Immature natural killer cell (primary cell): ENCODE measurements at regions not wholly inside any gene's neighbourhood (a gene's known extent, or its start where the extent isn't known, plus 50 kb on each side); places are given as distances from the start of the nearest gene placed in this dataset.

Experiments
- DNase-seq, 3 donors: peaks; one replicate each; pipeline ENCODE4 v3.0.0; 2022; ENCODE audit warnings: mixed read lengths in 1 of 3
- H3K27ac Mint-ChIP-seq, 6 donors: one replicate each; pipeline ENCODE4 v1.8.0; 2020; ENCODE audit warnings: mixed read lengths in 6 of 6, mild to moderate bottlenecking in 5 of 6, inconsistent platforms in 4 of 6, moderate library complexity in 3 of 6
- H3K27me3 Mint-ChIP-seq, 3 donors: one replicate each; pipeline ENCODE4 v1.8.0; 2020 to 2021; ENCODE audit warnings: low read depth in 3 of 3, mild to moderate bottlenecking in 3 of 3, mixed read lengths in 3 of 3, moderate library complexity in 3 of 3, inconsistent platforms in 1 of 3
- H3K36me3 Mint-ChIP-seq, 3 donors: one replicate each; pipeline ENCODE4 v1.8.0; 2020; ENCODE audit warnings: mixed read lengths in 3 of 3, inconsistent platforms in 2 of 3, mild to moderate bottlenecking in 2 of 3
- H3K4me1 Mint-ChIP-seq, 2 donors: one replicate each; pipeline ENCODE4 v1.8.0; 2020; ENCODE audit warnings: inconsistent platforms in 2 of 2, mild to moderate bottlenecking in 2 of 2, mixed read lengths in 2 of 2, moderate library complexity in 1 of 2
- H3K4me3 Mint-ChIP-seq, 5 donors: one replicate each; pipeline ENCODE4 v1.8.0; 2020; ENCODE audit warnings: mild to moderate bottlenecking in 5 of 5, mixed read lengths in 5 of 5, inconsistent platforms in 3 of 5, moderate library complexity in 3 of 5
- H3K9me3 Mint-ChIP-seq, 6 donors: one replicate each; pipeline ENCODE4 v1.8.0; 2020; ENCODE audit warnings: mild to moderate bottlenecking in 6 of 6, mixed read lengths in 6 of 6, inconsistent platforms in 4 of 6, moderate library complexity in 3 of 6

- H3K9me3 Mint-ChIP-seq = no peaks in the 10 kb centered on the region
- peaks cover 0 to 12% (median 7%) of the 10 kb centered on the region in 3 donors for H3K27me3 Mint-ChIP-seq
- no peaks in the 10 kb centered on the region for H3K36me3 Mint-ChIP-seq
- no peak for DNase-seq
- H3K4me1 Mint-ChIP-seq = no peaks in the 10 kb centered on the region
- no peak overlapping the region for H3K4me3 Mint-ChIP-seq
- no peak overlapping the region for H3K27ac Mint-ChIP-seq
Observed at GRCh38 chr1:5628416-5628815, 363.8 kb downstream of the NPHP4 start.

GRCh38 chr1:5623399-5623798 is 368.8 kb downstream of the NPHP4 start:
- H3K9me3 Mint-ChIP-seq = no peaks in the 10 kb centered on the region
- no peak overlapping the region for H3K4me3 Mint-ChIP-seq
- no peak overlapping the region for H3K27ac Mint-ChIP-seq
- no peaks in the 10 kb centered on the region for H3K36me3 Mint-ChIP-seq
- peaks cover 0 to 27% (median 9%) of the 10 kb centered on the region in 3 donors for H3K27me3 Mint-ChIP-seq
- H3K4me1 Mint-ChIP-seq = no peaks in the 10 kb centered on the region
- no peak for DNase-seq

DNA sequence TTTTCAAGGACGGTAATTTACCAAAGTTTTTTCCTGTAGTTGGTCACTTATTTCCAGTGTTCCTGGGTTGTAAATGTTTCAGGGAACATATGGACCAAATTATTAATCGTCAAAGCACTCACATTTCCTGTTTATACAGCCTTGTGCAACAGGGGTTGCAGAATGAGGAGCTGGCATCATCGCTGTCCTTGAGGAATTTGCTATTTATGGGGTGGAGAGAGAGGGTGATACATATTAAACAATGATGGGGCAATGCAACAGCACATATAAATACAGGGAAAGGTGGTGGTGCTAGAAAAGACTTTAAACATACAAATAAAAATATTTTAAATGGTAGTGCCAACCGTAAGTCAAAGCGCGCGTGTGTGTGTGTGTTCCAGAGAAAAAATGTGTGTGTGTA is 369.8 kb downstream of the NPHP4 start:
- no peak overlapping the region for H3K27ac Mint-ChIP-seq
- no peak overlapping the region for H3K4me3 Mint-ChIP-seq
- H3K36me3 Mint-ChIP-seq = no peaks in the 10 kb centered on the region
- no peaks in the 10 kb centered on the region for H3K9me3 Mint-ChIP-seq
- peaks cover 0 to 27% (median 9%) of the 10 kb centered on the region in 3 donors for H3K27me3 Mint-ChIP-seq
- no peaks in the 10 kb centered on the region for H3K4me1 Mint-ChIP-seq
- no peak for DNase-seq

- no peaks in the 10 kb centered on the region for H3K36me3 Mint-ChIP-seq
Observed at GRCh38 chr1:5621692-5622091, 370.5 kb downstream of the NPHP4 start.

DNA sequence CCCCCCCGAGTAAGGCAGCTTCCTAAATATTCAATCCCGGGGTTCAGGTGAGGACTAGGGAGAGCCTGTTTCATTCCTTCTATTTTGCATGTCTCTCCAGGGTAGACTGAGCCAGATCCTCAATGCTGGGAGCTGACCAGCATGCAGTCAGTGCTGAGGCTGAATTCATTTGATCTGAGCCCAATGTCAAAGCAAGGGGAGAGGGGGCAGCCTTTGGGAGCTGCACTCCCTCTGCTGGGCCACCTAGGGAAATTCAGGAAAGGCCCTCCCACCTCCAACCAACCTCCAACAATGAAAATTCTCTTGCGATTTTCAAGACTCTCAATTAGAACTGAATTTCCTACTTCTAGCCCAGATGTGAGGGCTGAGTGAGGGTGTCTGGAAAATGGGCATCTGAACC is 371.2 kb downstream of the NPHP4 start:
- Mint-ChIP-seq H3K9me3 (no peaks in the 10 kb centered on the region), H3K36me3 (no peaks in the 10 kb centered on the region), H3K27me3 (peaks cover 0 to 28% (median 9%) of the 10 kb centered on the region in 3 donors)

More at GRCh38 chr1:5621692-5622091, 370.5 kb downstream of the NPHP4 start:
- Mint-ChIP-seq H3K4me3 (no peak overlapping the region), H3K27me3 (peaks cover 0 to 27% (median 9%) of the 10 kb centered on the region in 3 donors), H3K27ac (no peak overlapping the region), H3K4me1 (no peaks in the 10 kb centered on the region), H3K9me3 (no peaks in the 10 kb centered on the region)
- no peak for DNase-seq

GRCh38 chr1:5620418-5620817 is 371.8 kb downstream of the NPHP4 start:
- Mint-ChIP-seq H3K4me1 (no peaks in the 10 kb centered on the region), H3K36me3 (no peaks in the 10 kb centered on the region), H3K27me3 (peaks cover 0 to 31% (median 9%) of the 10 kb centered on the region in 3 donors), H3K27ac (no peak overlapping the region), H3K9me3 (no peaks in the 10 kb centered on the region), H3K4me3 (no peak overlapping the region)
- no peak for DNase-seq

More for the DNA sequence above, 371.2 kb downstream of the NPHP4 start:
- no peak overlapping the region for H3K4me3 Mint-ChIP-seq
- DNase-seq = no peak
- H3K27ac Mint-ChIP-seq = no peak overlapping the region
- no peaks in the 10 kb centered on the region for H3K4me1 Mint-ChIP-seq

DNA sequence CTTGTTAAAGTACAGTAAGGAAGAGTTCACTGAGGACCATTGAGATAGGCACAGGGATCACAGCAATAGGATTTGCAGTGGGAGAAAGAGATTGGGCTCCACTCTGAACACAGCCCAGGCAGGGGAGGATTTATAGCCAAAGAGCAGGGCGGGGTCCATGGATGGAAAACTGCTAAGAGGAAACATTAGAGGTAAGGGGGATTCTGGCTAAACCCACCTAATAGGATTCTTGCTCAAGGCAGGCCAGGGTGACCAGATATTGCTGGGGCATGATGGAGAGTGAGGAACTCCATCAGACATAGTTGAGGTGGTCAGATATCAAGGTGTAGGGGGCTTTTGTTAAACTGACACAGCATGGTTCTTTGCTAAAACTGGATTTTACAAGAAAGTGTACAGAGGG is 372.8 kb downstream of the NPHP4 start:
- no peak for DNase-seq
- Mint-ChIP-seq H3K36me3 (no peaks in the 10 kb centered on the region), H3K4me3 (no peak overlapping the region), H3K27me3 (peaks cover 2 to 27% (median 8%) of the 10 kb centered on the region in 3 donors), H3K4me1 (no peaks in the 10 kb centered on the region), H3K9me3 (no peaks in the 10 kb centered on the region), H3K27ac (no peak overlapping the region)

DNA sequence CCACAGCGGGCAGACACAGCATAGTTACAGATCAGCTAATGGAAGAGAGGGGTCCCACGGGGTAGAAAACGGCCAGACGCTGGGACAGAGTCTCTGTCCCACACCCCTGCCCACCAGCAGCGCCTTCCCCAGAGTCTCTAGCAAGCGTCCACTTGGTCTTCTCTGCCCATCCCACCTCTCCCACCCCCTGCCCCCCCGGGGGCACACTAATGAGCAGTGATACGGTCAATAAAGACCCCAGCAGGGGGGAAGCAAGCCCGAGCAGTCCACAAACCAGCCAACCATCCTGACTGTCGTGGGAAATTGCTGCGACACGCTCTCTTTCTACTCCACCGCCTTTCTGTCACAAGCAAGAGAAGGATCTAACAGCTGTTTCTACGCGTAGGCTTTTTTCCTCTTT is 374.7 kb downstream of the NPHP4 start:
- no peaks in the 10 kb centered on the region for H3K4me1 Mint-ChIP-seq
- H3K27me3 Mint-ChIP-seq = peaks cover 2 to 23% (median 3%) of the 10 kb centered on the region in 3 donors
- DNase-seq = no peak

GRCh38 chr1:5617179-5617520 is 375.1 kb downstream of the NPHP4 start:
- H3K27me3 Mint-ChIP-seq = peaks cover 2 to 19% (median 3%) of the 10 kb centered on the region in 3 donors
- H3K27ac Mint-ChIP-seq = no peak overlapping the region
- no peaks in the 10 kb centered on the region for H3K4me1 Mint-ChIP-seq
- DNase-seq = no peak
- H3K4me3 Mint-ChIP-seq = no peak overlapping the region
- H3K9me3 Mint-ChIP-seq = peaks cover 0 to 2% (median 0%) of the 10 kb centered on the region in 6 donors
- no peaks in the 10 kb centered on the region for H3K36me3 Mint-ChIP-seq

More for the DNA sequence above, 374.7 kb downstream of the NPHP4 start:
- Mint-ChIP-seq H3K9me3 (peaks cover 0 to 1% (median 0%) of the 10 kb centered on the region in 6 donors), H3K36me3 (no peaks in the 10 kb centered on the region), H3K27ac (no peak overlapping the region), H3K4me3 (no peak overlapping the region)

DNA sequence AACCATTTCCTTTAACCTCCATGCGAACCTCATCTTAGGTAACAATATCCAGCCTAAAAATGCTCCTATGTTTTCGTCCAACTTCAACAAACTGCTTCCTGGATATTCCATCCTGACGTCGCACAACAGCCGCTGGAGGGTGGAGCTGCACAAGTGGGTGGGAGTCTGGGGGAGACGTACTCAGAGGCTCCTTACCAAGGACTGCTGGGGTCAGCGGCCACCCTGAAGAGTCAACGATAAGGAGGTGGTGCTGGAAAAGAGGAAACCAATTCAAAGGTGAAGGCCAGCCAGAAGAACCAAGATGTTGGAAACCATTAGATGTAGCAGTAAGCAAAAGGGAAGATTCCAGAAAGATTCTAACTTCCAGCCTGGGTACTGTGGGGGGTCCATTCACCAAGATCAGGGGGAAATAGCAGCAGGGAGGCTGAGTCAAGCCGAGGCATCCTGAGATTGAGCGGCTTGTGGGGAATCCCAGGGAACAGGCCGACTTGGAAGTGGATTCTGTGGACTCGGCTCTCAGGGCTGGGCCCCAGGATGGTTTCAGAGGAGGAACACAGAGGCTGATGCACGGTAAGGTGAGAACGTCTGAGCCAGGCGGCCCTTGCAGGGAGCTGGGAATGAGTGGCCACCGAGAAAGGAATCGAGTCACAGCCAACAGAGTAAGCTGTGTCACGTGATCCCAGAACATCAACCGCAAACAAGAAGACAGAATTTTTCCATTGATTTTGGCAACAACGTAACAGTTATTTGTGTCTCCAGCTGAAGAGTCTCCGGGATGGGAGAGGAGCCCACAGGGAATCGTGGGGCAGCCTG is 375.7 kb downstream of the NPHP4 start:
- H3K27me3 Mint-ChIP-seq = peaks cover 2 to 18% (median 3%) of the 10 kb centered on the region in 3 donors
- no peak overlapping the region for H3K4me3 Mint-ChIP-seq
- peaks cover 0 to 2% (median 0%) of the 10 kb centered on the region in 6 donors for H3K9me3 Mint-ChIP-seq
- H3K27ac Mint-ChIP-seq = no peak overlapping the region
- no peaks in the 10 kb centered on the region for H3K36me3 Mint-ChIP-seq
- no peaks in the 10 kb centered on the region for H3K4me1 Mint-ChIP-seq
- DNase-seq = no peak

DNA sequence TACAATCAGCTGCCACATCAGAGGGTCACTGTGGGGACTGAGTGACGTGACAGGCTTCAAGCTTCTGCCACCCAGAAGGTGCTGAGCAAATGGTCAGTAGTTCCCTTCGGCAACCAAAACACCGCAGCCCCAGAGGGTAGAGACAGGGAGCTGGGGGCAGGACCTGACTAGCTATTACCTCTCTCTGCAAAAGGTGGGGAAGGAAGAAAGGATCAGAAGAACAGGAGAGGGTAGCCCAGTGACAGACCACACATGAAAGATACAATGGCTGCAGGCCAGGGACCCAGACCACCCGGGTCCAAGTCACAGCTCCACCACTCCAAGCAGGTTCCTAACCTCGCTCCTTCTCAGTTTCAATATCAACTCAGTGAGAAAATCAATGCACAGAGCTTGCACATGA is 377.1 kb downstream of the NPHP4 start:
- H3K4me1 Mint-ChIP-seq = no peaks in the 10 kb centered on the region
- no peak overlapping the region for H3K27ac Mint-ChIP-seq
- no peaks in the 10 kb centered on the region for H3K36me3 Mint-ChIP-seq
- peaks cover 2 to 22% (median 3%) of the 10 kb centered on the region in 3 donors for H3K27me3 Mint-ChIP-seq
- peaks cover 0 to 2% (median 0%) of the 10 kb centered on the region in 6 donors for H3K9me3 Mint-ChIP-seq
- DNase-seq = no peak
- no peak overlapping the region for H3K4me3 Mint-ChIP-seq

DNA sequence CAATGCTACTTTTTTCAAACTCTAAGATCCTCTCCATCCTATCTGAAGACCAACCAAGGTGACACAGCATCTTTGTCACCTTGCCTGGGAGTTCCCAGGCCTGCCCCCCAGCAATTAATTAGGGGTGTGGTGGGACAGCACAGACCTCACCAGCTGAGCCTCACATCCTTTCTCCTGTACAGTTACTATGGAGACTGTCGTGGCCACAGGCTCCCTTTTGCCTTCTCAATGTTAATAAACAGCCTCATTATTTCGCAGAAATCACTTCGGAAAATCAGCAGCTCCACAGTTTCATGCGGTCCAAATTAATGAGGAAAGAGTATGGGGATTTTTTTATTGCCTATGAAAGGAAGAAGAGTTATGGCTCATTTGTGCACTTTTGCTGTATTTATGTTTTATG is 378.3 kb downstream of the NPHP4 start:
- no peaks in the 10 kb centered on the region for H3K36me3 Mint-ChIP-seq
- H3K27me3 Mint-ChIP-seq = peaks cover 2 to 17% (median 2%) of the 10 kb centered on the region in 3 donors
- H3K9me3 Mint-ChIP-seq = peaks cover 0 to 5% (median under 1%) of the 10 kb centered on the region in 6 donors
- no peak overlapping the region for H3K4me3 Mint-ChIP-seq
- no peak overlapping the region for H3K27ac Mint-ChIP-seq
- H3K4me1 Mint-ChIP-seq = no peaks in the 10 kb centered on the region
- DNase-seq = no peak

- Mint-ChIP-seq H3K27ac (no peak overlapping the region), H3K27me3 (peaks cover 2 to 17% (median 5%) of the 10 kb centered on the region in 3 donors), H3K4me1 (no peaks in the 10 kb centered on the region), H3K9me3 (peaks cover 0 to 5% (median under 1%) of the 10 kb centered on the region in 6 donors), H3K36me3 (no peaks in the 10 kb centered on the region), H3K4me3 (no peak overlapping the region)
- DNase-seq = no peak
Observed at GRCh38 chr1:5611851-5612250, 380.4 kb downstream of the NPHP4 start.

- Mint-ChIP-seq H3K27ac (no peak overlapping the region), H3K4me3 (no peak overlapping the region), H3K27me3 (peaks cover 3 to 17% (median 5%) of the 10 kb centered on the region in 3 donors), H3K9me3 (peaks cover 0 to 5% (median under 1%) of the 10 kb centered on the region in 6 donors), H3K4me1 (no peaks in the 10 kb centered on the region), H3K36me3 (no peaks in the 10 kb centered on the region)
- DNase-seq = no peak
Observed at GRCh38 chr1:5611431-5611830, 380.8 kb downstream of the NPHP4 start.

DNA sequence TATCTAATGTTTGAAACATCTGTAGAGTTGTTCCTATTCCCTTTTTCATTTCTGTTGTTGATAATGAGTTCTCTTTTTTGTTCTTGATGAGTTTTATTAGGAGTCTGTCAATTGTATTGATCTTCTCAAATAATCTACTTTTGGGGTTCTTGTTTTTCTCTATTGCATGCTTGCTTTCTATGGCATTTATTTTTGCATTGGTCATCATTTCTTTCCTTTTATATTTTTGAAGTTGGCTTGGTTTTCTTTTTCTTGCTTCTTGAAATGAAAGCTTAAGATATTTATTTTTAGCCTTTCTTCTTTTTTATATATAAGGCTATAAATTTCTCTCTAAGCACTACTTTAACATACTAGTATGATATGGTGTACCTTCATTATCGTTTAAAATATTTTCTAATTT is 381.8 kb downstream of the NPHP4 start:
- Mint-ChIP-seq H3K4me1 (no peaks in the 10 kb centered on the region), H3K36me3 (no peaks in the 10 kb centered on the region), H3K4me3 (no peak overlapping the region), H3K9me3 (peaks cover 0 to 5% (median under 1%) of the 10 kb centered on the region in 6 donors), H3K27me3 (peaks cover 5 to 12% (median 8%) of the 10 kb centered on the region in 3 donors), H3K27ac (no peak overlapping the region)
- no peak for DNase-seq
